GM18517 (cell line): ENCODE measurements at regions not wholly inside any gene's neighbourhood (a gene's known extent, or its start where the extent isn't known, plus 50 kb on each side); places are given as distances from the start of the nearest gene placed in this dataset.
"Not testable (repeated sequence)": the region's sequence is repeated elsewhere in the genome, so short reads cannot be mapped to it uniquely, and the experiment has no call there.

Source experiments
- ATAC-seq: cut with Tn5 transposase; IDR thresholded peaks from one replicate; pipeline ENCODE4 v1.9.1; 2021; ENCODE audit warnings: mild to moderate bottlenecking, moderate library complexity; ENCODE audit not compliant: unreplicated experiment

GRCh38 chr5:100693481-100693880 is 158.3 kb downstream of the FAM174A start:
- ATAC-seq: no peak

DNA sequence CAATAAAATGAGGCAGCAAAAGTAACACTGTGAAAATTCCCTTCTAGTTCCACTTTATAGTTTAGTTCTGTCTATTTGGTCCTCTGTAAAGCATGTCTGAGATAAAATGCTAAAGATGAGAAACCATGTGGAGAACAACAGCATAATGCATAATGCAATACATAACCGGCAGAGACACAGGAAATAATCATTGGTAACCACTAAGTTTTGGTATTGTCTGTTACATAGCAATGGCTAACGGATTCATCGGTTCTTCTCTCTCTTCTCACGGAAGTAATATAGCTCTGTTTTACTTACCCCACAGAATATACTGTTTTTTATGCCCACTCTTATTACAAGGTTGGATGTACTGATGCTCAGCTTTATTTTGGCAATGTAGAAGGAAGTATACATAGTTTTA is 158.9 kb downstream of the FAM174A start:
- ATAC-seq: no peak

DNA sequence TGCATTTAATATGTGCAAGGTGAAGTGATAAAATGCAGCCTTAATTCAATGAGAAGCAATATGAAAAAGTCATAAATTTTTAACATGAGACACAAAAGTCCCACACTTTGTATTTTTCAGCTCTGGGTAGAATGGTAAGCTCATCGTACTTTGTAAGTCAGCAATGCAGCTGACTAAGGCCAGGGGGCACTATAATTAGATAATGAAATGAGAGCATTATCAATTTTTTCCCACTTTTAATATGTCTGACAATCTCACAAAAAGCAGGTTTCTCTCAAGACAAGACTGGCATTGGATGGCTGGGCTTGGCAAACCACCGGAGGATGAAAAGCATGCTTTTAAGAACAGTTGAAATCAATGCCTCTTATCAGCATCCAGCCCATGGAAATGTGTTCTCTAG is 162.8 kb downstream of the FAM174A start:
- ATAC-seq: no peak

- peak; percentile 71 for ATAC-seq
These were observed 171.6 kb downstream of the FAM174A start for GRCh38 chr5:100706776-100707175.

DNA sequence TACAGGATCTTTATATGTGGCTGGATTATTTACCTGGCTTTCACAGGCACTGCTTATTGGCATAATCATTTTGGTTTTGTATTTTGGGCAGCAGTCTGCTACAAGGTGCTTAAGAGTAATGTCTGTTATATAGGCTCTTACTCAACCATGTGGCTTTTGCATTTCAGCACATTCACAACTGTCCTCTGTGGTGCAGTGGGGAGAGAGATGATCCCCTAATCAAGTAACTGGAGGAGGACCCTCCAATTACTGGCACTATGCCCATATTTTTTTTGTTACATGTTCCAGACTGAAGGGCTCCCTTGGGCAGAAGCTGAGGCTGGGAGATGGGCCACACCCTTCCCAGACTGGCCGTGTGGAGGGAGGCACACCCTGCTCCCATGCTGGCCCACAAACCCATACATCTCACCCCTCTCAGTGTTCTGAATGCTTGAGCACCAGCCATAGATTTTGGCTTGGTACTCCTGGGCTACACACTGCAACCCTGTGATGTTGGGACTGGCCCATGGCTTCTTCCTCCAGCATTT is 173.5 kb downstream of the FAM174A start:
- no peak for ATAC-seq

DNA sequence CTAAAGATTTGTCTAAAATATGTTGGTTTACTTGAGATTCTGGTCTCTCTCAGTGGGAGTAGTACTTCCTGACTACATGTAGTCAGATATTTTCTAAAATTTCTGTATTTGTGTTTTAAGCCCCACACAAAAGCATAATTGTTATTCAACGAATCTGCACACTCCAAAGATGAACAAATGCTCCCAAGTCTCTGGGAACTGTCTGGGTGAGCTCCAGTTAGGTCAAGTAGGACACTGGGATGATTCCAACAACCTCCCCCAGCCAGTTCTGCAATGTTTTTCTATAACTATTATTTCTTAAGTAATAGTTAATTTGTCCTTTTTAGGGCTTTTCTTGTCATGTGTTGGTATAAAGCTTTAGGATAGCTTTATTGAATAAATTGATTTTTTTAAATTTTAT is 174.6 kb downstream of the FAM174A start:
- ATAC-seq: no peak

DNA sequence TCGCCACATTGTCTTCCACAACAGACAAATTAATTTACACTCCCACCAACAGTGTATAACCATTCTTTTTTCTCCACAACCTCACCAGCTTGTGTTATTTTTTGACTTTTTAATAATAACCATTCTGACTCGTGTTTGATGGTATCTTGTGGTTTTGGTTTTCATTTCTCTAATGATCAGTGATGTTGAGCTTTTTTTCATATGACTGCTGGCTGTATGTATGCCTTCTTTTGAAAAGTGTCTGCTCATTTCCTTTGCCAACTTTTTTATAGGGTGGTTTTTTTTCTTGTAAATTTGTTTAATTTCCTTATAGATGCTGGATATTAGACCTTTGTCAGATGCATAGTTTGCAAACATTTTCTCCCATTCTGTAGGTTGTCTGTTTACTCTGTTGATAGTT is 179.6 kb downstream of the FAM174A start:
- not testable (repeated sequence) for ATAC-seq

DNA sequence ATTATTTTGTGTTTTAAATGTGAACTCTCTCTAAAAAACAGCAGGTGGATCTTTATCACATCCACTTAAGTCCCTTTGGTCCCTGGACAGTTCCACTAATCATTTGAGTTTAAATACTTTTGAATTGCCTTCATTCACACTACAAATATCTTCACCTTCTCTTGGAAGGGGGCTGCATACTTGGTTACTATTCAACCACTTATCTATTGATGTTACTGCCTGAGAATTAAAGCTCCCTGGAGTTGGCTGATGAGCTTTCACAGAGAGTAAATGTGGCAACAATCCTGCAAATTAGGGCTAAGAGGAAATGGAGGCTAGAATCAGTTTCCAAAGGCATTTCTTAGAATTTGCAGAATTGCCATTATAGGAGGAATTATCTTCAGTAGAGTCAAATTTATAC is 180.4 kb downstream of the ST8SIA4 start:
- ATAC-seq: no peak

DNA sequence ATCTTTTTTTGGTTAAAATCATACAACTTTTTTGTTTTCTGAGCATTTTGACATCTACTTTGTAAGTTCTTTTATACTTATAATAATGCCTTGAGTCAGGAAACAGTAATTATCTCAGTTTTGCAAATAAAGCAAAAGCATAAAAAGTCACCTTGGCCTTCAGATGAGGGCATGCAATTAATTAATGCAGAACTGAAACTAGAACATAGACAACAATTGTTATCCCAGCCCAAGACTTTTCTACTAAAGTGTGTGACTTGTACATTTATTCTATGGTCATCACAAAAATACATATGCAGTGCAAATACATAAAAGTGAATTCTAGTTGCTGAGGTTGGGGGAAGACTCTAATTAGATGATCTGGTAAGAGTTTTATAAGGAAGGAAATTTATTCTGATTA is 179.9 kb downstream of the ST8SIA4 start:
- no peak for ATAC-seq

GRCh38 chr5:100726116-100726515 is 177.0 kb downstream of the ST8SIA4 start:
- ATAC-seq: no peak

DNA sequence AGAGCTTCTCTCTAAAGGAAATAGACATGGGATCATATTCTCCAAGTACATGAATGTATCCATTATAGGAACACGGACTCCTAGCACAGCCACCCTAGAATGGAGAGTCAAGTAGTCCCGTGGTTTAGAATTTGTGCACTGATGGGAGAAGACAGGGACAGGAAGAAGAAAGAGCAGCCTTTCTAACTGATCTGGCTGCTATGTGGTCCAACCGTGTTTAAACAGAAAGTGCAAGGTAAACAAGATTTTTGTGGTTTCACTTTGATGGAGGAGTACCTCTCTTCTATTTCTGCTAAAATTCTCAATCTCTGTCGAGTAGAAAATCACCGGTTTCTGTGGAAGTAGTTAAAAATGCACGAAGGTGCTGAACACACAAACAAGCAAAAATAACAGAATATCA is 171.3 kb downstream of the ST8SIA4 start:
- ATAC-seq: peak; percentile 97

GRCh38 chr5:100746730-100747129 is 156.4 kb downstream of the ST8SIA4 start:
- peak; percentile 94 for ATAC-seq

GRCh38 chr5:100749771-100750284 is 153.3 kb downstream of the ST8SIA4 start:
- ATAC-seq: no peak

DNA sequence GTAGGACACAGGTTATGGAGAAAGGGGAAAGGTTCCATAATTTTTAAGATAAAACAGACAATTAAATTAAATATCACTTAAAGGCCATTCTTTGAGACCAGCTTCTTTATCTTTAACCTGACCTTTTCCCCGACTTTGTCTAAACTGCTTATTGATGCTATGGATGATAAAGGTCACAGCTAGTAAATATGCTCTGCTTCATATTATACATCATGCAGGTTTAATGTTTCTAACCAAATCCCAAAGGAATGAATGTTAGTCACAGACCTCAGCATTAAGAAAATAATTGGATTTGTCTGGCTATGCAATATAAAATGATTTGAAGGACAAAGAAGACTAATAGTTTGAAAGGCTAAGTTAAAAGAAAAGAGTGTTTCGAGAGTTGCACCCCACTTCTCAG is 147.6 kb downstream of the ST8SIA4 start:
- no peak for ATAC-seq
